Activated CD8-positive, alpha-beta memory T cell treated with anti-CD3 and anti-CD28 coated beads, Interleukin-2, amount 10 ng/mL, durations not matched to agents 7 days and 5 days (primary cell): ENCODE measurements at regions not wholly inside any gene's neighbourhood (a gene's known extent, or its start where the extent isn't known, plus 50 kb on each side); places are given as distances from the start of the nearest gene placed in this dataset.
"Not testable (repeated sequence)": the region's sequence is repeated elsewhere in the genome, so short reads cannot be mapped to it uniquely, and the experiment has no call there.

Experiments
- ATAC-seq: fragments of 150-1000 bp; cut with Tn5 transposase; one replicate; pipeline ENCODE4 v1.10.0; 2021; ENCODE audit warnings: moderate library complexity
- CTCF ChIA-PET: fragments of 350-600 bp; sonication (Branson Sonifier 250); formaldehyde crosslinking; loops from one replicate; lab custom pipeline; 2021; ENCODE audit warnings: antibody characterized with exemption; lab: Charles Lee
- DNase-seq: peaks from one replicate; pipeline ENCODE4 v3.0.0-alpha.2; 2020
- H3K27ac Mint-ChIP-seq: one replicate; pipeline ENCODE4 v1.8.0; 2021; ENCODE audit warnings: mild to moderate bottlenecking, mixed read lengths
- H3K27me3 Mint-ChIP-seq: one replicate; pipeline ENCODE4 v1.8.0; 2021; ENCODE audit warnings: mixed read lengths
- H3K36me3 Mint-ChIP-seq: one replicate; pipeline ENCODE4 v1.8.0; 2021; ENCODE audit warnings: mild to moderate bottlenecking, mixed read lengths
- H3K4me1 Mint-ChIP-seq: one replicate; pipeline ENCODE4 v1.8.0; 2021; ENCODE audit warnings: mixed read lengths
- H3K4me3 Mint-ChIP-seq: one replicate; pipeline ENCODE4 v1.8.0; 2021; ENCODE audit warnings: mild to moderate bottlenecking, moderate library complexity, mixed read lengths
- H3K9me3 Mint-ChIP-seq: one replicate; pipeline ENCODE4 v1.8.0; 2022; ENCODE audit warnings: low read depth, mixed read lengths

DNA sequence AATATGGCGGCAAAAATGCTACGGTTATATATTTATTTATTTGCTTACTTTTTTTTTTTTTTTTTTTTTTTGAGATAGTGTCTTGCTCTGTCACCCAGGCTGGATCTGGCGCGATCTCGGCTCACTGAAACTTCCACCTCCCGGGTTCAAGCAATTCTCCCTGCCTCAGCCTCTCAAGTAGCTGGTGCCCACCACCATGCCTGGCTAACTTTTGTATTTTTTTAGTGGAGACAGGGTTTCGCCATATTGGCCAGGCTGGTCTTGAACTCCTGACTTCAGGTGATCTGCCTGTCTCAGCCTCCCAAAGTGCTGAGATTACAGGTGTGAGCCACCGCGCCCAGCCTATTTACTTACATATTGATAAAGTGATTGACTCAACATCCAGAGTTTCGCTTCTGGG, 511.6 kb downstream of the ZPLD1 start:
- H3K27ac Mint-ChIP-seq, CTCF ChIA-PET: not testable (repeated sequence)

DNA sequence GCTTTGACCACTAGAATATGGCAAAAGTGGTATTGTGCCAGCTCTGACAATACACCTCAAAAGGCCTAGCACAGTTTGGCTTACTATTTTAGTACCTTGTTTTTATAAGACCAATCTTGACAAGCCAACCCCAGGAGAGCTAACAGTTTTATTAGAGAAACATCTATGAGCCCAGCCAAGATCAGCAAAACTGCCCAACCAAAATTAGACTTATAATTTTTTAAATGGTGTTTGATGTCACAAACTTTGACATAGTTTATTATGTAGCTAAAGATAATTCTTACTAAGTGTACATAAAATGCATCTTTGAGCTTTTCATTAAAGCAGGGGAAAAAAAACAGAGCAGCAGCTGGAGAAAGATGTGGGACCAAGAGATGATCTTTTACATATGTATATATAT, 537.5 kb downstream of the ZPLD1 start:
- CTCF ChIA-PET: no interaction called here
- H3K4me3 Mint-ChIP-seq: no peak overlapping the region
- H3K27me3 Mint-ChIP-seq: no peaks in the 10 kb centered on the region
- DNase-seq (no peak), ATAC-seq (no peak)
- H3K4me1 Mint-ChIP-seq: no peaks in the 10 kb centered on the region
- H3K27ac Mint-ChIP-seq: no peak overlapping the region
- H3K9me3 Mint-ChIP-seq: no peaks in the 10 kb centered on the region
- H3K36me3 Mint-ChIP-seq: no peaks in the 10 kb centered on the region

More for the DNA sequence above, 511.6 kb downstream of the ZPLD1 start:
- DNase-seq, H3K4me1 Mint-ChIP-seq, H3K36me3 Mint-ChIP-seq, H3K9me3 Mint-ChIP-seq, H3K4me3 Mint-ChIP-seq, H3K27me3 Mint-ChIP-seq, ATAC-seq: not testable (repeated sequence)

DNA sequence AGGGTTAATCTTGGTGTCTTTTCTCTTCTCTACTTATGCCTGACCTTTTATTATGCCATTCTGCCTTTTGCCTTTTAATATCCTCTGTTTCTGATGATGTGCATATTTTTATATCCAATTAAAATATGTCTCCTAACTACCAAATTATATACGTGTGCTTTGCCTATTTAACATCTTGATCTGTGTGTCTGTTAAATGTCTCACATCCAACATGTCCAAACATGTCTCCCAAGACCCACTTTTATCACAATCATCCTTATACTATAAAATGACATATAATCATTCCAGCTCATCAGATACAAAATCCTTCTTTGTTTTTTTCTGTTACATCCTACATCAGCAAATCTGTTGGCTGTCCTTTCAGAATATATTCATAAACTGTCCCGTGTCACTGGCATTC, 539.5 kb downstream of the ZPLD1 start:
- no peak overlapping the region for H3K4me3 Mint-ChIP-seq
- CTCF ChIA-PET: no interaction called here
- no peaks in the 10 kb centered on the region for H3K36me3 Mint-ChIP-seq
- no peak overlapping the region for H3K27ac Mint-ChIP-seq
- H3K27me3 Mint-ChIP-seq: no peaks in the 10 kb centered on the region
- no peak for ATAC-seq
- H3K4me1 Mint-ChIP-seq: no peaks in the 10 kb centered on the region
- DNase-seq: no peak
- H3K9me3 Mint-ChIP-seq: no peaks in the 10 kb centered on the region

DNA sequence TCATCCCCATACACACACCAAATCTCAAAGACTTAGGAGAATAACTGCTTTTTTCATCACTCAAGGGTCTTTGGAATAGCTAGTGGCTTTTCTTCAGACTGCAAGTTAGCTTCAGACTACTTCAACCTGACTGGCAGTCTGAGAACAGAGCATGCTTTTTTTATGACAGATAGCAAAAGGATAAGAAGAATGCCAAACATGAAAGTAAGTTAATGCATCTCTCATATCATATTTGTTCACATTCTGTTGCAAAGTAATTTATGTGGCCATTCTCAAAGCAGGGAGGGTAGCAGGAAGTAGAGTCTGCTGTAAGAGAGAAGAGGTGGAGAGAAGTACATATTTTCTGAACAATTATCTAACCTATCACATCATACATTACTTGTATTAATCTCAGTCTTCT, 544.4 kb downstream of the ZPLD1 start:
- H3K27me3 Mint-ChIP-seq: no peaks in the 10 kb centered on the region
- no peaks in the 10 kb centered on the region for H3K4me1 Mint-ChIP-seq
- no peak for ATAC-seq
- no peak overlapping the region for H3K4me3 Mint-ChIP-seq
- no peak overlapping the region for H3K27ac Mint-ChIP-seq
- DNase-seq: no peak
- no peaks in the 10 kb centered on the region for H3K36me3 Mint-ChIP-seq
- peaks cover 3% of the 10 kb centered on the region for H3K9me3 Mint-ChIP-seq
- CTCF ChIA-PET: no interaction called here

DNA sequence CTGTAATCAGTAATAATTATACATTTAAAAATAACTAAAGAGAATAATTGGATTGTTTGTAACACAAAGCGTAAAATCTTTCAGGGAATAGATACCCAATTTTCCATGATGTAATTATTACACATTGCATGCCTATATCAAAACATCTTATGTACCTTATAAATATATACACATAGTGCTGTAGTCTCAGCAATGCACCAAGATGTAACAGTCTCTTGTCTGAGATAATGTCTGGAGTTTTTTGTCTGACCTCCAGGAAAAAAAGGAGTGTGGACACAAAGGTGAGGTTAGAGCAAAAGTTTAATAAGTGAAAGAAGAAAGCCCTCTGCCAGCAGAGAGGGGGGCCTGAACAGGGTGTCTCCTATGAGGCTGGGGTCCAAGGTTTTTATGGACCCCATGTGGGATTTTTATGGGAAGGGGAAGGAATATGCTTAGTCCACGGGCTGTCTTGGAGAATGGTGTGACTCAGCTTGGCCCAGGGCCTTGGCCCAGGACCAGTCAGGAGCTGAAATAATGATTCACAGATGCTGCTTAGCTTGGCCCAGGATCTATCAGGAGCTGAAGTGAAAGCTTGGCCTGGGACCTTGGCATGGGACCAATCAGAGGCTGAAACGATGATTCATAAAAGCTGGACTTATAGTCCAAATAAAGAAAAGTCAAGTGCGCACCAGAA, 545.0 kb downstream of the ZPLD1 start:
- H3K4me3 Mint-ChIP-seq: no peak overlapping the region
- CTCF ChIA-PET: no interaction called here
- no peak overlapping the region for H3K27ac Mint-ChIP-seq

DNA sequence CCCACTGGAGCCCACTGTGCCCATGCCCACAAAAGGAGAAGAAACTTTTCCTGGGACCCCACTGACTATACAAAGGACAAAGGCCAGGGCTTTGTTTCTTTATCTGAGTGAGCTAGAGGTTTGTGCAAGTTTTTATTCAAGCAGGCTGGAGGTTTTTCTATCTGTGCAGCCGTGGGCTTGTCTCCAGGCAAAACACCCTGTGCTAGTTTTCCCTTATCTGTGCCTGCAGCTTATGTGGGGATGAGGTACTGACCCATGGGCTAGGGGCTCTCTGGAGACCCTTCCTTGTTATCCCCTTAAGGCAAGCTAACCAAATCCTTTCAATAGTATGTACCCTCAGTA, 545.5 kb downstream of the ZPLD1 start:
- peaks cover 3% of the 10 kb centered on the region for H3K9me3 Mint-ChIP-seq
- DNase-seq (no peak), ATAC-seq (no peak)
- no peaks in the 10 kb centered on the region for H3K4me1 Mint-ChIP-seq
- no peak overlapping the region for H3K27ac Mint-ChIP-seq
- CTCF ChIA-PET: no interaction called here
- H3K36me3 Mint-ChIP-seq: no peaks in the 10 kb centered on the region
- H3K27me3 Mint-ChIP-seq: no peaks in the 10 kb centered on the region
- H3K4me3 Mint-ChIP-seq: no peak overlapping the region

More for the DNA sequence above, 545.0 kb downstream of the ZPLD1 start:
- H3K27me3 Mint-ChIP-seq: no peaks in the 10 kb centered on the region
- H3K4me1 Mint-ChIP-seq: no peaks in the 10 kb centered on the region
- no peak for ATAC-seq
- H3K9me3 Mint-ChIP-seq: peaks cover 3% of the 10 kb centered on the region
- DNase-seq: no peak
- H3K36me3 Mint-ChIP-seq: no peaks in the 10 kb centered on the region

DNA sequence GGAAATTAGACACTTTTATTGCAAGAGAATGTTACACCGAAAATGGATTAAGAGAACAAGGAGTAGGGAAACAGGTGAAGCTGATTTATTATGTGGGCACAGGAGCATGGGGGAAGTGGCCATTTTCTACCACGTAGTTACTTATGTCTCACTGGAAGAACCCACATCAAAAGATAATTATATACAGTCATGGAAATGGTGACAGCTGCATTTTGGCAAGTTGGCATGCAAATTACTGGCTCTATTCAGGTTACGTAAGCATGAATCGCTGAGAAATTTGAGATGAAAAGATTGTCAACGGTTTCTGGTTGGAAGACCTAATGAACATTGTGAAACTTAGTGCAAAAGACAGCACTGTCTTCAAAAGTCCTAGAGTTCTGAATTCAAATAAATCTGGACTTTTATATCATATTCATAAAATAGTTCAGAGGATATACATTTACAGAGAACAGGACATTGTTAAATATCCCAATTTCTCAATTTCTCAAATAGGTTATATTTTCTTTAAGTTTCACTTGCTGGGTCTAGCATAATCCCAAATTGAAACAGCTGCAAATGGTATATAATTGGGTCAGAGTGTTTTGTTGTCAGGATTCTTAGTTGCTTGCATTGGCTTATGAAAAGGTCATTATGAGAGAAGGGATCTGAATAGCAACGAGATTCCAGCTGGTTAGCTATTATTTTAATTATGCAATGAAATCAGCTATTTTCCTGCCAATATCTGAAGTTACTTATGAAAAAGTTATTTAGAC, 567.8 kb downstream of the ZPLD1 start:
- ATAC-seq (no peak), DNase-seq (no peak)
- Mint-ChIP-seq H3K9me3 (peaks cover 2% of the 10 kb centered on the region), H3K4me1 (no peaks in the 10 kb centered on the region), H3K27me3 (no peaks in the 10 kb centered on the region), H3K36me3 (no peaks in the 10 kb centered on the region), H3K4me3 (no peak overlapping the region), H3K27ac (no peak overlapping the region)
- CTCF ChIA-PET: no interaction called here

DNA sequence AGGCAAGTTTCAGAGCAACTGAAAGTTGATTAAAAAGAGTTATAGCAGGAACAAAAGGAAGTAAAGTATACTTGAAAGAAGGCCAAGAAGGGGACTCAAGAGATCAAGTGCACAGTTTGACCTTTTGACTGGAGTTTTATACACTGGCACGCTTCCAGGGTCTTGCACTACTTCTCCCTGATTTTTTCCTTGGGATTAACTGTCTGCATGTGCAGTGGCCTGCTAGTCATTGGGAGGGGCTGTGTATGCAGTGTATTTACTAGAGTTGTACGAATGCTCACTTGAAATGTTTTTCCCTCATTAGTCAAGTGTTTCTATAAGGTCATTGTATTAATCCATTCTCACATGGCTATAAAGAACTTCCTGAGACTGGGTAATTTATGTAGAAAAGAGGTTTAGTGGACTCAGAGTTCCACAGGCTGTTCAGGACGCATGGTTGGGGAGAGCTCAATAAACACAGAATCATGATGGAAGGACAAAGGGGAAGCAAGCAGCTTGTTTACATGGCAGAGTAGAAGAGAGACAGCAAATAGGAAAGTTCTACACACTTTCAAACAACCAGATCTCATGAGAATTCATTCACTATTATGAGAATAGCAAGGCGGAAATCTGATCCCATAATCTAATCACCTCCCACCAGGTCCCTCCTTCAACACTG, 571.8 kb downstream of the ZPLD1 start:
- no peak overlapping the region for H3K4me3 Mint-ChIP-seq
- peaks cover 5% of the 10 kb centered on the region for H3K9me3 Mint-ChIP-seq
- ATAC-seq: no peak
- no peaks in the 10 kb centered on the region for H3K4me1 Mint-ChIP-seq
- CTCF ChIA-PET: no interaction called here
- no peaks in the 10 kb centered on the region for H3K27me3 Mint-ChIP-seq
- no peak overlapping the region for H3K27ac Mint-ChIP-seq
- DNase-seq: no peak
- H3K36me3 Mint-ChIP-seq: no peaks in the 10 kb centered on the region

DNA sequence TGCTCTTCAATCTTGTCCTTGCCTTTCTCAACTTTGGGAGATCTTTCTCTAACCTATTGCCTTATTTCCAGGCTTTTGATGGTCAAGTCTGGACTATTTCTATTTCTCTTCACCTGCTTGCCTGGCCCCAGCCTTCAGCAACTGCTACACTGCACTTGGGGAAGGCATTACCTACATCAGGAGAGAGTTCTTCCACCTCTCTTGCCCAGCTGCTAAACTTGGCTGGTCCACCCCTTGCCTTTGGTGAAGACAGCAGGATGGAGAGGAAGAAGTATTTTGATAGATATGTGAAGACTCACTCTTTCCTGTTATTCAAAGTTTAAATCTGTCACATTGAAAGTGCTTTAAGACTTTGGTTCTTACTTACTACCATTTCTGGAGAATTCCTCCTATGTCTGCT, 574.8 kb downstream of the ZPLD1 start:
- ATAC-seq: no peak
- Mint-ChIP-seq H3K27ac (no peak overlapping the region), H3K9me3 (peaks cover 5% of the 10 kb centered on the region), H3K36me3 (no peaks in the 10 kb centered on the region), H3K27me3 (no peaks in the 10 kb centered on the region), H3K4me1 (no peaks in the 10 kb centered on the region), H3K4me3 (no peak overlapping the region)
- no peak for DNase-seq
- CTCF ChIA-PET: no interaction called here

DNA sequence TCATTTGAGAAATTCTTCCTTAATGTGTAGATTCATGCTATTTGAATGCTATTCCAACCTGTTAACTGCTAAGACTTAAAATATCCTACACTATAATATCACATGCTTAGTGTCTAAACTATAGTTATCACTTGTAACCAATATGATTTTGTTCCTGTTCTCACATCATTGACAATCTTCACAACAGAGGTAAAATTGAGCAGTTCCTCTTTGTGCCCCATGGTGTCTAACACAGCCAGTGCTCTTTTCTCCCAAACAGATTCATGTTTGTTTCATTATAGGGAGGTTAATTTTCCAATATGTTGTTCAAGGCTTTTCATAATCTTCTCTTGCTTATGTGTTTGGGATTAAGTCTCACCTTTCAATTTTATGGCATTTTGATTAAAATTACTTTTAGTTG, 591.1 kb downstream of the ZPLD1 start:
- H3K27ac Mint-ChIP-seq: no peak overlapping the region
- DNase-seq (no peak), ATAC-seq (no peak)
- H3K36me3 Mint-ChIP-seq: no peaks in the 10 kb centered on the region
- CTCF ChIA-PET: no interaction called here
- H3K9me3 Mint-ChIP-seq: no peaks in the 10 kb centered on the region
- H3K4me3 Mint-ChIP-seq: no peak overlapping the region
- no peaks in the 10 kb centered on the region for H3K4me1 Mint-ChIP-seq
- H3K27me3 Mint-ChIP-seq: no peaks in the 10 kb centered on the region

DNA sequence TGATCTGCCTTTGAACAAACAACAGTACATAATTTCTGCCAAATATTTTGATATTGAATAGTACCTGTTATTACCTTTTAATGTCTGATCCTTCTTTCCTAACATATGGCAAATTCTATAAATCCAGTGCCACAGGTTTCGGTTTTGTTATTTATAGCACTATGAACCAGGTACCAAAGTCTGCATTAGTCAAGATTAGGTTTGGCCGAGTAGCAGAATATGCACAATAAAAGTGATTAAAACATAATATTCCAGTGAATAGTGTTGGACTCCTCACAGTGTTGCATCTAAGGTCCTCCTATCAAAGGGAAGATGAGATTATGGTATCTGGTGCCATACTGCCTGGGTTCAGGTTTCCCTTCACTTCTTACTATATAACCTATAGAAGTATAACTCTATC, 599.0 kb downstream of the ZPLD1 start:
- no peak for ATAC-seq
- Mint-ChIP-seq H3K4me3 (no peak overlapping the region), H3K9me3 (no peaks in the 10 kb centered on the region), H3K4me1 (no peaks in the 10 kb centered on the region), H3K36me3 (no peaks in the 10 kb centered on the region), H3K27me3 (no peaks in the 10 kb centered on the region), H3K27ac (no peak overlapping the region)
- CTCF ChIA-PET: no interaction called here
- no peak for DNase-seq

DNA sequence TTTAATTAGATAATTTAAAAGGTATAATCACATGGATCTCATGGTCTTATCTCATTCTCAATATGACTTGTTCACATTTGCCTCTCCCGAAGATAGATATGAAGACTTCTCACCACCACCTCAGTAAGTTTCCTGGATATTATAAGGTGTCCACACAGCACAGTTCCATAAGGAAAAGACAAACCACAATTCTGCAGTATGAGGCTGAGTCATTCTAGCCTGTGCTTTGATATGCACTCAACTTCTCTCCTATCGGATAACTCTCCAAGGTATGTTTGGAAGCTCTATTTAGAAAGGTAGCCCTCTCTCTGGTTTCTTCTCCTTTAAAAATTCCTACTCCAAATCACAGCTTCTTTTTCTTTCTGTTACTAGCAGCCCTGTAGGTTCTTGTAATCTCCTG, 612.8 kb downstream of the ZPLD1 start:
- DNase-seq (no peak), ATAC-seq (no peak)
- no peak overlapping the region for H3K27ac Mint-ChIP-seq
- no peaks in the 10 kb centered on the region for H3K27me3 Mint-ChIP-seq
- H3K4me1 Mint-ChIP-seq: no peaks in the 10 kb centered on the region
- H3K4me3 Mint-ChIP-seq: no peak overlapping the region
- CTCF ChIA-PET: no interaction called here
- peaks cover 3% of the 10 kb centered on the region for H3K9me3 Mint-ChIP-seq
- no peaks in the 10 kb centered on the region for H3K36me3 Mint-ChIP-seq

DNA sequence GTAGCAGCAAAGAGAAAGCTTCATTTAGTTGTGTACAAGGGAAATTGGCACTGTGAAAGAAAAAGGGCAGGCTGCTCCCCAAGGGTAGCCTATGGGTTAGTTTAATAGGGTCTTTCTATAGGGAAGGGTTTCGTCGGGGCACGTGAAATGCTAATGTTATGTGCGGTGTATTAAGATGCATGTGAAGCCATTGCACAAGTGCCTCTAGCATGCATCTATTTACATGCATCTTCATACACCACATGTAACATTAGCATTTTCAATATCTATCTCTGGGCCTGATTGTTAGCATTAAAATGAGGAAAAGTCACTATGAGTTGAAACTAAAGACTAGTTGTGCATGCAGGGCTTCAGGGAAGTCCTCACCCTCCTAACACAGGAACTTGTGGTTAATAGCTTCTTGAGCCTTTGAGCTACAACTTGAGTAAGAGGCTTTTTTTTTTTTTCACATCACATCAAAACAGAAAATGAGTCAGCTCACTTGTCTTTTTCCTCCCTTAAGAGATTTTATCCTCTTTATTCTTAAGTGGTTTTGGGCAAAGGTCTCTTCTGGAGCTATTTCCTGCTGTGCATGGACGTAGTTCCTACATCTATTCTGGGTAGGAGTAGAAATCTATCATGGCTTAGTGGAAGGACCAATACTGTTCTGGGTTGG, 613.4 kb downstream of the ZPLD1 start:
- Mint-ChIP-seq H3K4me1 (no peaks in the 10 kb centered on the region), H3K36me3 (no peaks in the 10 kb centered on the region), H3K4me3 (no peak overlapping the region), H3K9me3 (peaks cover 3% of the 10 kb centered on the region), H3K27ac (no peak overlapping the region), H3K27me3 (no peaks in the 10 kb centered on the region)
- DNase-seq (no peak), ATAC-seq (no peak)
- CTCF ChIA-PET: no interaction called here
